DMS79 (cell line): ENCODE measurements at regions not wholly inside any gene's neighbourhood (a gene's known extent, or its start where the extent isn't known, plus 50 kb on each side); places are given as distances from the start of the nearest gene placed in this dataset.

Experiments
- DNase-seq: peaks from one replicate; lab custom pipeline; 2025; lab: John Stamatoyannopoulos, UW

GRCh38 chr2:21253311-21254027 is 129.7 kb downstream of the TDRD15 start:
- no peak for DNase-seq

- no peak for DNase-seq
Observed at GRCh38 chr2:21254170-21254965, 130.6 kb downstream of the TDRD15 start.

GRCh38 chr2:21256006-21256405 is 132.2 kb downstream of the TDRD15 start:
- DNase-seq: no peak

GRCh38 chr2:21257621-21258020 is 133.9 kb downstream of the TDRD15 start:
- no peak for DNase-seq

GRCh38 chr2:21258082-21258481 is 134.3 kb downstream of the TDRD15 start:
- no peak for DNase-seq

GRCh38 chr2:21260311-21260710 is 136.5 kb downstream of the TDRD15 start:
- DNase-seq: no peak

- DNase-seq: no peak
Observed at GRCh38 chr2:21261591-21261990, 137.8 kb downstream of the TDRD15 start.

- DNase-seq: no peak
Observed at GRCh38 chr2:21262426-21262940, 138.7 kb downstream of the TDRD15 start.

GRCh38 chr2:21263622-21264021 is 139.9 kb downstream of the TDRD15 start:
- no peak for DNase-seq

GRCh38 chr2:21265752-21266151 is 142.0 kb downstream of the TDRD15 start:
- no peak for DNase-seq

GRCh38 chr2:21267232-21267835 is 143.6 kb downstream of the TDRD15 start:
- DNase-seq: no peak

GRCh38 chr2:21268197-21268877 is 144.6 kb downstream of the TDRD15 start:
- DNase-seq: no peak

- DNase-seq: no peak
Observed at GRCh38 chr2:21268878-21269224, 145.1 kb downstream of the TDRD15 start.

- no peak for DNase-seq
Observed at GRCh38 chr2:21269382-21269781, 145.6 kb downstream of the TDRD15 start.

GRCh38 chr2:21270083-21270491 is 146.3 kb downstream of the TDRD15 start:
- DNase-seq: no peak

- no peak for DNase-seq
Observed at GRCh38 chr2:21270708-21271122, 146.9 kb downstream of the TDRD15 start.

- DNase-seq: no peak
Observed at GRCh38 chr2:21276163-21276562, 152.4 kb downstream of the TDRD15 start.

GRCh38 chr2:21277068-21278056 is 153.6 kb downstream of the TDRD15 start:
- DNase-seq: no peak

- DNase-seq: no peak
Observed at GRCh38 chr2:21279525-21279924, 155.8 kb downstream of the TDRD15 start.

GRCh38 chr2:21280793-21281192 is 157.0 kb downstream of the TDRD15 start:
- DNase-seq: no peak

- DNase-seq: no peak
Observed at GRCh38 chr2:21281384-21281783, 157.6 kb downstream of the TDRD15 start.
